ENCODE measurements at regions not wholly inside any gene's neighbourhood (a gene's known extent, or its start where the extent isn't known, plus 50 kb on each side); places are given as distances from the start of the nearest gene placed in this dataset.

DNA sequence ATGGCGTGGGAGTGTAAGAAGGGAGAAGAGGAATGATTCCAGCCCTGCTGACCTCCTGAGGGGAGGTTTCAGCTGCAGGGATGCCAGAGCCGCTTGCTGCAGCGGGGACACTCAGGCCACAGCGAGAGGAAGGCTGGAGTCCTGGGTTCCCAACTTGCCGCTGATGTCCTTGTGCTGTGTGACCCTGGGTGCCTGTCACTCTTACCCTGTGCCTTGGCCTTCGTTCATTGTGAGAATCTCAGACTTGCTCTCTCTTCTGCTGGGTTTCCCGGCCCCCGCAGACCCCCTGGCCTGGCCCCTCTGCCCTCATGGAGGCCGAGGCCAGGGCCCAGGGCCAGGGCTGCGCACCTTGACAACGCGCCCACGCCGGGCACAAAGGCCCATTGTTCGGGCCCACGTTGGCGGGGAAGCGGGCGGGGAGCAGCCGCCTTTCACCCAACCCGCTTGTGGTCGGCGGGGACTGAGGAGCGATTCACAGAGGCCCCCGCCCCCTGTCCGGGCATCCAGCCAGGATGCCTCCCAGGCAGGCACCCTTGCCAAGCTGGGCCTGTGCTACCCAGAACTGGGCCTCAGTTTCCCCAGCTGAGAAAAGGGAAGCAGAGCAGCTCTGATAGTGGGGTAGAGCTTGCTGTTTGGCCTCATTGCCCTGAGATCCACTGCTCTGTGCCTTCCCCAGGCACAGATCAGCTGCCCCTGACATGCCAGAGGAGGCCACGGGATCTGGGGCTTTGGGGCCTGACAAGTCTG is 52.4 kb downstream of the CEBPB start:
- TF ChIP-seq, protein P1, sequence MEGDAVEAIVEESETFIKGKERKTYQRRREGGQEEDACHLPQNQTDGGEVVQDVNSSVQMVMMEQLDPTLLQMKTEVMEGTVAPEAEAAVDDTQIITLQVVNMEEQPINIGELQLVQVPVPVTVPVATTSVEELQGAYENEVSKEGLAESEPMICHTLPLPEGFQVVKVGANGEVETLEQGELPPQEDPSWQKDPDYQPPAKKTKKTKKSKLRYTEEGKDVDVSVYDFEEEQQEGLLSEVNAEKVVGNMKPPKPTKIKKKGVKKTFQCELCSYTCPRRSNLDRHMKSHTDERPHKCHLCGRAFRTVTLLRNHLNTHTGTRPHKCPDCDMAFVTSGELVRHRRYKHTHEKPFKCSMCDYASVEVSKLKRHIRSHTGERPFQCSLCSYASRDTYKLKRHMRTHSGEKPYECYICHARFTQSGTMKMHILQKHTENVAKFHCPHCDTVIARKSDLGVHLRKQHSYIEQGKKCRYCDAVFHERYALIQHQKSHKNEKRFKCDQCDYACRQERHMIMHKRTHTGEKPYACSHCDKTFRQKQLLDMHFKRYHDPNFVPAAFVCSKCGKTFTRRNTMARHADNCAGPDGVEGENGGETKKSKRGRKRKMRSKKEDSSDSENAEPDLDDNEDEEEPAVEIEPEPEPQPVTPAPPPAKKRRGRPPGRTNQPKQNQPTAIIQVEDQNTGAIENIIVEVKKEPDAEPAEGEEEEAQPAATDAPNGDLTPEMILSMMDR (IDR thresholded peaks at IDR 0.05) = no peak
- no peak for TF ChIP-seq EP300 (IDR thresholded peaks at IDR 0.05)
- TF ChIP-seq POLR2A (IDR thresholded peaks at IDR 0.05; ENCODE audit: low read depth) = no peak

All from esophagus muscularis mucosa (tissue), 4 donors.